ENCODE measurements at regions not wholly inside any gene's neighbourhood (a gene's known extent, or its start where the extent isn't known, plus 50 kb on each side); places are given as distances from the start of the nearest gene placed in this dataset.

- TF ChIP-seq, protein P1, sequence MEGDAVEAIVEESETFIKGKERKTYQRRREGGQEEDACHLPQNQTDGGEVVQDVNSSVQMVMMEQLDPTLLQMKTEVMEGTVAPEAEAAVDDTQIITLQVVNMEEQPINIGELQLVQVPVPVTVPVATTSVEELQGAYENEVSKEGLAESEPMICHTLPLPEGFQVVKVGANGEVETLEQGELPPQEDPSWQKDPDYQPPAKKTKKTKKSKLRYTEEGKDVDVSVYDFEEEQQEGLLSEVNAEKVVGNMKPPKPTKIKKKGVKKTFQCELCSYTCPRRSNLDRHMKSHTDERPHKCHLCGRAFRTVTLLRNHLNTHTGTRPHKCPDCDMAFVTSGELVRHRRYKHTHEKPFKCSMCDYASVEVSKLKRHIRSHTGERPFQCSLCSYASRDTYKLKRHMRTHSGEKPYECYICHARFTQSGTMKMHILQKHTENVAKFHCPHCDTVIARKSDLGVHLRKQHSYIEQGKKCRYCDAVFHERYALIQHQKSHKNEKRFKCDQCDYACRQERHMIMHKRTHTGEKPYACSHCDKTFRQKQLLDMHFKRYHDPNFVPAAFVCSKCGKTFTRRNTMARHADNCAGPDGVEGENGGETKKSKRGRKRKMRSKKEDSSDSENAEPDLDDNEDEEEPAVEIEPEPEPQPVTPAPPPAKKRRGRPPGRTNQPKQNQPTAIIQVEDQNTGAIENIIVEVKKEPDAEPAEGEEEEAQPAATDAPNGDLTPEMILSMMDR (IDR thresholded peaks at IDR 0.05; ENCODE audit: low read length): no peak
- TF ChIP-seq EZH2 (optimal IDR thresholded peaks at IDR 0.05; ENCODE audit: low read depth, low read length) (no peak), EZH2phosphoT487 (IDR thresholded peaks at IDR 0.05; ENCODE audit: low read length) (no peak)
Observed at GRCh38 chr18:62634458-62634857, 80.9 kb upstream of the PHLPP1 start.

Measured in MM.1S (cell line).